ENCODE measurements at regions not wholly inside any gene's neighbourhood (a gene's known extent, or its start where the extent isn't known, plus 50 kb on each side); places are given as distances from the start of the nearest gene placed in this dataset.

- Histone ChIP-seq H3K4me3 (no peak overlapping the region), H3K4me2 (no peak overlapping the region), H3K9me3 (ENCODE audit: insufficient read depth, low read depth) (no peaks in the 10 kb centered on the region), H3K4me1 (replicated peaks; ENCODE audit: insufficient read depth) (no peaks in the 10 kb centered on the region), H3K27me3 (ENCODE audit: insufficient read depth, low read depth) (peaks cover 9% of the 10 kb centered on the region; the same call in 1 of the 2 replicates), H4K20me1 (ENCODE audit: insufficient read depth) (no peaks in the 10 kb centered on the region), H3K27ac (no peak overlapping the region), H2AFZ (no peak overlapping the region), H3K9me2 (ENCODE audit: insufficient read depth) (no peaks in the 10 kb centered on the region), H3F3A (ENCODE audit: insufficient read depth, low read depth) (no peaks in the 10 kb centered on the region), H3K79me2 (ENCODE audit: low read depth) (no peaks in the 10 kb centered on the region), H3K36me3 (ENCODE audit: low read depth) (no peaks in the 10 kb centered on the region)
- intact Hi-C loops (cut with micrococcal nuclease; ENCODE audit: unreplicated experiment) = no loop called here
- BruUV-seq (replicated peaks) = no TSS peak
- ChIA-PET POLR2A (ENCODE audit: unreplicated experiment) (no interaction called here), CTCF (no interaction called here)
- TF ChIP-seq CTCF (conservative IDR thresholded peaks at IDR 0.05) = no peak
- TF ChIP-seq EZH2 (IDR thresholded peaks at IDR 0.05; ENCODE audit: low read depth) = no peak
- no peak for DNase-seq
These were observed 155.8 kb upstream of the FRMD4B start for GRCh38 chr3:69541711-69542088.

GRCh38 chr3:69540706-69541581 lies 155.1 kb upstream of the FRMD4B start:
- H3K4me3 ChIP-seq = no peak overlapping the region
- no peak for TF ChIP-seq EZH2 (IDR thresholded peaks at IDR 0.05; ENCODE audit: low read depth)
- TF ChIP-seq CTCF (conservative IDR thresholded peaks at IDR 0.05) = no peak
- no peaks in the 10 kb centered on the region for H3K36me3 ChIP-seq (ENCODE audit: low read depth)
- no peak overlapping the region for H2AFZ ChIP-seq
- H4K20me1 ChIP-seq (ENCODE audit: insufficient read depth) = no peaks in the 10 kb centered on the region
- H3K9me2 ChIP-seq (ENCODE audit: insufficient read depth) = no peaks in the 10 kb centered on the region
- H3K9me3 ChIP-seq (ENCODE audit: insufficient read depth, low read depth) = no peaks in the 10 kb centered on the region
- no peak for DNase-seq
- no peaks in the 10 kb centered on the region for H3F3A ChIP-seq (ENCODE audit: insufficient read depth, low read depth)
- H3K79me2 ChIP-seq (ENCODE audit: low read depth) = no peaks in the 10 kb centered on the region
- POLR2A ChIA-PET (ENCODE audit: unreplicated experiment) = no interaction called here
- intact Hi-C loops (cut with micrococcal nuclease; ENCODE audit: unreplicated experiment) = no loop called here
- no peak overlapping the region for H3K4me2 ChIP-seq
- no peaks in the 10 kb centered on the region for H3K4me1 ChIP-seq (replicated peaks; ENCODE audit: insufficient read depth)
- CTCF ChIA-PET = no interaction called here
- no TSS peak for BruUV-seq (replicated peaks)
- H3K27ac ChIP-seq = no peak overlapping the region
- peaks cover 9% of the 10 kb centered on the region; the same call in 1 of the 2 replicates for H3K27me3 ChIP-seq (ENCODE audit: insufficient read depth, low read depth)

- Histone ChIP-seq H3K4me2 (no peak overlapping the region), H3K79me2 (ENCODE audit: low read depth) (no peaks in the 10 kb centered on the region), H3K4me3 (no peak overlapping the region), H3K9me3 (ENCODE audit: insufficient read depth, low read depth) (no peaks in the 10 kb centered on the region), H3K9me2 (ENCODE audit: insufficient read depth) (no peaks in the 10 kb centered on the region), H3K36me3 (ENCODE audit: low read depth) (no peaks in the 10 kb centered on the region), H3K4me1 (replicated peaks; ENCODE audit: insufficient read depth) (no peaks in the 10 kb centered on the region), H4K20me1 (ENCODE audit: insufficient read depth) (no peaks in the 10 kb centered on the region), H3F3A (ENCODE audit: insufficient read depth, low read depth) (no peaks in the 10 kb centered on the region), H2AFZ (no peak overlapping the region), H3K27ac (no peak overlapping the region), H3K27me3 (ENCODE audit: insufficient read depth, low read depth) (peaks cover 9% of the 10 kb centered on the region; the same call in 1 of the 2 replicates)
- POLR2A ChIA-PET (ENCODE audit: unreplicated experiment) = no interaction called here
- intact Hi-C loops (cut with micrococcal nuclease; ENCODE audit: unreplicated experiment) = no loop called here
- no TSS peak for BruUV-seq (replicated peaks)
- CTCF ChIA-PET = no interaction called here
- TF ChIP-seq EZH2 (IDR thresholded peaks at IDR 0.05; ENCODE audit: low read depth) = no peak
- no peak for TF ChIP-seq CTCF (conservative IDR thresholded peaks at IDR 0.05)
- DNase-seq = no peak
These were observed 153.2 kb upstream of the FRMD4B start for GRCh38 chr3:69539134-69539533.
